ENCODE measurements at regions not wholly inside any gene's neighbourhood (a gene's known extent, or its start where the extent isn't known, plus 50 kb on each side); places are given as distances from the start of the nearest gene placed in this dataset.

DNA sequence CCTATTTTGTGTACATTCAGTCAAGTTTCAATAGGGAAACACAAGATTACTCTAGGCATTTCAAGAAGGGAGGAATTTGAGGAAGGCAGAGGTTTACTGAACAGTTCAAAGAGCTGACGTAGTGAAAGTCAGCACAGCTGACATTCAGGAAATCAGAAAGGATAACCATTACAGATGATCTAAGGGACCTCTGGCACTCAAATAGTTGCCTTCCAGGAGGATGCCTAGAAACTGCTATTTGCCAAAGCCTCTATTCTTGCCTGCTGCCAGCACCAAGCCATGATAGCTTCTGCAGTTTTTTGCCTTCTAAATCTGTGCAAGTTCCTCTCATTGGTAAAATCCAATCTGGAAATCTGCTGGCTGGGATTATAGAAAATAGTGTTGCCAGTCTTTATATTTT is 373.1 kb downstream of the CSNK1G3 start:
- TF ChIP-seq, protein P1, sequence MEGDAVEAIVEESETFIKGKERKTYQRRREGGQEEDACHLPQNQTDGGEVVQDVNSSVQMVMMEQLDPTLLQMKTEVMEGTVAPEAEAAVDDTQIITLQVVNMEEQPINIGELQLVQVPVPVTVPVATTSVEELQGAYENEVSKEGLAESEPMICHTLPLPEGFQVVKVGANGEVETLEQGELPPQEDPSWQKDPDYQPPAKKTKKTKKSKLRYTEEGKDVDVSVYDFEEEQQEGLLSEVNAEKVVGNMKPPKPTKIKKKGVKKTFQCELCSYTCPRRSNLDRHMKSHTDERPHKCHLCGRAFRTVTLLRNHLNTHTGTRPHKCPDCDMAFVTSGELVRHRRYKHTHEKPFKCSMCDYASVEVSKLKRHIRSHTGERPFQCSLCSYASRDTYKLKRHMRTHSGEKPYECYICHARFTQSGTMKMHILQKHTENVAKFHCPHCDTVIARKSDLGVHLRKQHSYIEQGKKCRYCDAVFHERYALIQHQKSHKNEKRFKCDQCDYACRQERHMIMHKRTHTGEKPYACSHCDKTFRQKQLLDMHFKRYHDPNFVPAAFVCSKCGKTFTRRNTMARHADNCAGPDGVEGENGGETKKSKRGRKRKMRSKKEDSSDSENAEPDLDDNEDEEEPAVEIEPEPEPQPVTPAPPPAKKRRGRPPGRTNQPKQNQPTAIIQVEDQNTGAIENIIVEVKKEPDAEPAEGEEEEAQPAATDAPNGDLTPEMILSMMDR (IDR thresholded peaks at IDR 0.05): no peak
- TF ChIP-seq POLR2A (IDR thresholded peaks at IDR 0.05): no peak

Data from uterus (tissue), 2 donors.